K562 (cell line): ENCODE measurements at regions not wholly inside any gene's neighbourhood (a gene's known extent, or its start where the extent isn't known, plus 50 kb on each side); places are given as distances from the start of the nearest gene placed in this dataset.

ENCODE experiments used
- ATAC-seq: fragments of 200-7000 bp; cut with Tn5 transposase; 3 replicates; pipeline ENCODE4 v1.9.1; 2020; ENCODE audit warnings: moderate library complexity
- BruUV-seq: library from RNA; stranded (reverse); fragments of 400-500 nt; replicated peaks from 2 replicates; lab custom pipeline; 2021; lab: Mats Ljungman, UMichigan
- CTCF ChIA-PET: fragments of 300-600 bp; formaldehyde crosslinking; extraction: SDS; loops from one replicate; lab custom pipeline; 2021; ENCODE audit warnings: low intra/inter-chr PET ratio; lab: Yijun Ruan, JAX
- POLR2A ChIA-PET: fragments of 300-600, 350-650 bp; sonication (Branson Sonifier 250); formaldehyde crosslinking; extraction: SDS; loops from one replicate; lab custom pipeline; 2021; ENCODE audit warnings: antibody characterized with exemption, inconsistent platforms; lab: Yijun Ruan, JAX
- DNase-seq, 4 experiments: peaks; one replicate each; pipeline versions ENCODE4 v3.0.0 to v3.0.0-alpha.2; 2011 to 2018; ENCODE audit warnings: low spot score in 3 of 4, mixed read lengths in 3 of 4; ENCODE audit errors: extremely low read depth in 1 of 4
- FAIRE-seq: peaks from 2 replicates; lab custom pipeline; 2011; peaks lifted over from hg19 to GRCh38; lab: Jason Lieb, UNC
- H2AFZ ChIP-seq: 2 replicates; pipeline ENCODE4 v1.6.0; 2011; ENCODE audit warnings: low read depth, low read length, control low read depth, inconsistent platforms
- H3K27ac ChIP-seq: fragments of 200-600 bp; 3 replicates; pipeline ENCODE4 v1.8.0; 2011; ENCODE audit warnings: low read depth, mild to moderate bottlenecking, control low read depth, inconsistent platforms, low read length, moderate library complexity, mixed read lengths; ENCODE audit errors: extremely low read depth
- H3K27me3 ChIP-seq, 2 experiments: fragments of 300-600 bp in 1 of 2; 2 replicates in 1 of 2; 3 replicates in 1 of 2; pipeline versions ENCODE4 v1.6.0 to v1.8.0; 2011; ENCODE audit warnings: inconsistent platforms in 2 of 2, low read length in 2 of 2, mild to moderate bottlenecking in 1 of 2, mixed read lengths in 1 of 2, moderate library complexity in 1 of 2; ENCODE audit not compliant: control insufficient read depth in 2 of 2, insufficient read depth in 2 of 2
- H3K36me3 ChIP-seq: fragments of 300-600 bp; 3 replicates; pipeline ENCODE4 v1.8.0; 2011; ENCODE audit warnings: mild to moderate bottlenecking, low read length, inconsistent platforms; ENCODE audit not compliant: control insufficient read depth, insufficient read depth
- H3K4me1 ChIP-seq, 2 experiments: fragments of 200-600 bp in 1 of 2; replicated peaks in 1 of 2; 2 replicates in 1 of 2; 3 replicates in 1 of 2; pipeline versions ENCODE4 v1.5.1 to v1.8.0; 2011; ENCODE audit warnings: inconsistent platforms in 2 of 2, low read length in 2 of 2, mild to moderate bottlenecking in 1 of 2, mixed read lengths in 1 of 2, moderate library complexity in 1 of 2; ENCODE audit not compliant: control insufficient read depth in 2 of 2, insufficient read depth in 2 of 2
- H3K4me2 ChIP-seq: 2 replicates; pipeline ENCODE4 v1.6.1; 2011; ENCODE audit warnings: low read length, control low read depth, inconsistent platforms, mixed read lengths; ENCODE audit not compliant: insufficient read depth
- H3K4me3 ChIP-seq: fragments of 200-600 bp; sonication (generic), shearing (Covaris generic); 2 replicates; pipeline ENCODE4 v1.5.1; 2016; ENCODE audit warnings: control low read depth, inconsistent platforms
- H3K79me2 ChIP-seq: fragments of 200-600 bp; 3 replicates; pipeline ENCODE4 v1.8.0; 2011; ENCODE audit warnings: low read length, inconsistent platforms; ENCODE audit not compliant: control insufficient read depth, insufficient read depth
- H3K9ac ChIP-seq, 2 experiments: 2 replicates each; pipeline versions ENCODE4 v1.6.0 to v1.6.1; 2011; ENCODE audit warnings: low read depth in 2 of 2, low read length in 2 of 2, control low read depth in 1 of 2, inconsistent platforms in 1 of 2, mild to moderate bottlenecking in 1 of 2, mixed read lengths in 1 of 2; ENCODE audit not compliant: insufficient read depth in 1 of 2
- H3K9me1 ChIP-seq: one replicate; pipeline ENCODE4 v1.6.0; 2011; ENCODE audit warnings: inconsistent platforms, mild to moderate bottlenecking, low read length, moderate library complexity; ENCODE audit not compliant: control insufficient read depth, insufficient read depth
- H3K9me3 ChIP-seq: replicated peaks from 2 replicates; pipeline ENCODE4 v1.5.1; 2011; ENCODE audit warnings: low read depth, low read length, inconsistent platforms; ENCODE audit not compliant: control insufficient read depth, insufficient read depth
- H4K20me1 ChIP-seq: replicated peaks from 2 replicates; pipeline ENCODE4 v1.6.1; 2011; ENCODE audit warnings: low read length, inconsistent platforms, mixed read lengths; ENCODE audit not compliant: control insufficient read depth, insufficient read depth
- CEBPB ChIP-seq: fragments of 450-650 bp; IDR thresholded peaks from 2 replicates; pipeline ENCODE4 v1.6.1; 2016; ENCODE audit warnings: missing genetic modification characterization, missing compliant biosample characterization
- CTCF ChIP-seq, 3 experiments: IDR thresholded peaks in 2 of 3; conservative IDR thresholded peaks in 1 of 3; 2 replicates each; pipeline ENCODE4 v1.5.1; 2011 to 2012; ENCODE audit warnings: low read length in 3 of 3, mild to moderate bottlenecking in 3 of 3, control low read depth in 2 of 3, improper control_type of control experiment in 1 of 3, inconsistent platforms in 1 of 3, low read depth in 1 of 3, mixed read lengths in 1 of 3, moderate library complexity in 1 of 3; ENCODE audit not compliant: insufficient read depth in 2 of 3
- ETV5 ChIP-seq: sonication (generic); formaldehyde crosslinking; IDR thresholded peaks from 2 replicates; pipeline ENCODE4 v1.4.0; 2020; ENCODE audit warnings: low read depth, mild to moderate bottlenecking, missing genetic modification reagents
- MCM5 ChIP-seq: fragments of 450-650 bp; IDR thresholded peaks from 2 replicates; pipeline ENCODE4 v1.6.1; 2016; ENCODE audit warnings: low read depth
- NFIC ChIP-seq: fragments of 450-650 bp; IDR thresholded peaks from 2 replicates; pipeline ENCODE4 v1.6.1; 2017; ENCODE audit warnings: mild to moderate bottlenecking, inconsistent platforms
- POLR3G ChIP-seq: IDR thresholded peaks from 2 replicates; pipeline ENCODE4 v1.6.1; 2011; ENCODE audit not compliant: insufficient read length, insufficient replicate concordance; ENCODE audit errors: extremely low read depth
- TBP ChIP-seq: optimal IDR thresholded peaks from 2 replicates; pipeline ENCODE3; 2011; ENCODE audit warnings: low read depth, low read length, improper control_type of control experiment
- ZNF263 ChIP-seq: sonication (generic); formaldehyde crosslinking; IDR thresholded peaks from 2 replicates; pipeline ENCODE4 v1.8.0; 2022; ENCODE audit warnings: mild to moderate bottlenecking, missing genetic modification reagents, borderline replicate concordance
- WGBS: fragments of 100-300 bp; shearing (Covaris generic); methylation state at CpG from one replicate; pipeline ENCODE4 v1.1.6; 2016; ENCODE audit warnings: low coverage, mixed read lengths; ENCODE audit not compliant: insufficient coverage; ENCODE audit errors: missing lambda C conversion rate; 5-methylcytosine and 5-hydroxymethylcytosine counted together
- in situ Hi-C: fragments of 300-500 bp; cut with MboI; formaldehyde crosslinking; loops from 4 replicates; pipeline ENCODE4 v1.15.0; 2018; ENCODE audit warnings: inconsistent platforms, mixed read lengths
- intact Hi-C: fragments of 100-400 bp; cut with micrococcal nuclease; formaldehyde crosslinking; loops from 2 replicates; pipeline ENCODE4 v1.14.2; 2022

GRCh38 chr7:69211336-69211735 lies 386.9 kb upstream of the AUTS2 start:
- H3K9me3 ChIP-seq, result no peaks in the 10 kb centered on the region
- intact Hi-C loops (no loop called here), in situ Hi-C loops (no loop called here)
- CTCF ChIA-PET, result no interaction called here
- H3K27ac ChIP-seq, result no peak overlapping the region
- BruUV-seq, result no TSS peak
- FAIRE-seq, result no peak
- no peaks in the 10 kb centered on the region for H3K79me2 ChIP-seq
- no peak for TF ChIP-seq ZNF263 (CRISPR knock-in tag)
- TF ChIP-seq MCM5, result no peak
- TF ChIP-seq CEBPB (tag), result no peak
- no peak for TF ChIP-seq NFIC
- TF ChIP-seq ETV5 (CRISPR knock-in tag), result no peak
- no peak for TF ChIP-seq TBP
- TF ChIP-seq, all 486 proteins: peak for 0
- no peak for DNase-seq
- Histone ChIP-seq H3K27me3 (peaks cover 0 to 8% of the 10 kb centered on the region in 2 experiments; a peak in 1 of 5 replicates), H3K4me1 (no peaks in the 10 kb centered on the region), H4K20me1 (no peaks in the 10 kb centered on the region), H3K9me1 (no peaks in the 10 kb centered on the region), H3K36me3 (no peaks in the 10 kb centered on the region), H3K4me2 (no peak overlapping the region), H3K9ac (no peak overlapping the region), H2AFZ (no peak overlapping the region), H3K4me3 (no peak overlapping the region)
- POLR2A ChIA-PET, result no interaction called here
- 2% methylated on average over 10 of the region's 10 CpGs for WGBS
- no peak; the same call in 2 of the 3 replicates for ATAC-seq

GRCh38 chr7:69211739-69212138 lies 386.5 kb upstream of the AUTS2 start:
- Histone ChIP-seq H3K4me2 (no peak overlapping the region), H3K4me1 (no peaks in the 10 kb centered on the region), H3K27ac (no peak overlapping the region), H3K79me2 (no peaks in the 10 kb centered on the region), H3K9me1 (no peaks in the 10 kb centered on the region), H2AFZ (no peak overlapping the region), H3K4me3 (no peak overlapping the region), H4K20me1 (no peaks in the 10 kb centered on the region), H3K27me3 (peaks cover 0 to 8% of the 10 kb centered on the region in 2 experiments; a peak in 1 of 5 replicates), H3K9me3 (no peaks in the 10 kb centered on the region), H3K9ac (no peak overlapping the region), H3K36me3 (no peaks in the 10 kb centered on the region)
- WGBS, result 0% methylated on average over 6 of the region's 6 CpGs
- no peak for FAIRE-seq
- BruUV-seq, result no TSS peak
- in situ Hi-C loops (no loop called here), intact Hi-C loops (no loop called here)
- ATAC-seq, result peak; percentile 84
- DNase-seq, result peak in 2 of 4 experiments; percentile 17 to 20
- ChIA-PET POLR2A (no interaction called here), CTCF (no interaction called here)
- TF ChIP-seq CTCF (IDR thresholded peaks at IDR 0.05 in 2 of 3, conservative IDR thresholded peaks at IDR 0.05 in 1 of 3; ENCODE audit: insufficient read depth in 2 of 3, low read depth in 1 of 3, low read length in 3 of 3), result peak; percentile 26 to 40 (median 27); a peak in 3 of 6 replicates
- TF ChIP-seq POLR3G, result no peak
